D721Med (cell line): ENCODE measurements at regions not wholly inside any gene's neighbourhood (a gene's known extent, or its start where the extent isn't known, plus 50 kb on each side); places are given as distances from the start of the nearest gene placed in this dataset.
A peak's percentile ranks its signal among the peaks of the same experiment; 100 is the strongest.

Experiments used
- DNase-seq: peaks from one replicate; pipeline ENCODE4 v3.0.0; 2011; ENCODE audit warnings: low spot score; ENCODE audit not compliant: insufficient read length
- FAIRE-seq: peaks from 2 replicates; lab custom pipeline; 2011; peaks lifted over from hg19 to GRCh38; lab: Jason Lieb, UNC
- TF ChIP-seq, protein P1 (sequence below): IDR thresholded peaks from 2 replicates; pipeline ENCODE4 v1.5.1; 2012; ENCODE audit warnings: mild to moderate bottlenecking, control low read depth; ENCODE audit not compliant: insufficient read depth; ENCODE audit errors: missing control alignments

DNA sequence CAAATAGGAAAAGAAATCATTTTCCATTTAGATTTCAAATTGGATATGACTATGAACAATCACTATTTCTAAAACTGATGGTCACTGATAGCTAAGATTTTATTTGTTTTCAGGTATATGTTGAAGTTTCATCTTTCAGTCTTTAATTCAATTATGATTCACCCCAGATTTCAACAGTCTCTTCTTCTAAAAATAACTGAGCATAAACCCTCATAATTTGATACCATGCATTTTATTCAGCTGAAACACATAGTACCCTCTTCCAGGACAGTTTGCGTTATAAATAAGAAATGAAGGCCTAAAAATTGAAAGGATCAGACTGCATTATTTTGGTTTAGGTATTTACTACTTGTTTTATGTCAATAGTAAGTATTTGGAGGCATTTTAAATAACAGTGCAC, 428.5 kb upstream of the NBEA start:
- FAIRE-seq: peak; percentile 25

DNA sequence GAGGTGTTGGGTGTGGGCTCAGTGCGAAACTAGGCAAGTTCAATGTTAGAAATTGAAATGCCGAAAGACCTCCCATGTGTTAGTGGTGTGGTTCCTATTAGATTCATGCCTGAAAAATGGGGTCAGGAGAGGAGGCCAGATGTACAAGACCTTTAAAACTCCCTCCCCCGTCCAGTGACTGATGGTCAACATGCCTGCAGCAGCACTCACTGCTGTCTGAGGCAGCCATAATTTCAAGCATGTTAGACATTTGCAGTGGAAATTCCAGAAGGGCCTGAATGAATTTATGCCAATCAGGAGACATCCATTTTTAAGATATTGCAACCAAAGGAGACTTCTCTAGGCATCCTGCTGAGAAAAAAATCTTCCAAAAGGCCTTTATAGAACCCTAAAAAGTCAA, 426.9 kb upstream of the NBEA start:
- no peak for FAIRE-seq
- TF ChIP-seq, protein P1, sequence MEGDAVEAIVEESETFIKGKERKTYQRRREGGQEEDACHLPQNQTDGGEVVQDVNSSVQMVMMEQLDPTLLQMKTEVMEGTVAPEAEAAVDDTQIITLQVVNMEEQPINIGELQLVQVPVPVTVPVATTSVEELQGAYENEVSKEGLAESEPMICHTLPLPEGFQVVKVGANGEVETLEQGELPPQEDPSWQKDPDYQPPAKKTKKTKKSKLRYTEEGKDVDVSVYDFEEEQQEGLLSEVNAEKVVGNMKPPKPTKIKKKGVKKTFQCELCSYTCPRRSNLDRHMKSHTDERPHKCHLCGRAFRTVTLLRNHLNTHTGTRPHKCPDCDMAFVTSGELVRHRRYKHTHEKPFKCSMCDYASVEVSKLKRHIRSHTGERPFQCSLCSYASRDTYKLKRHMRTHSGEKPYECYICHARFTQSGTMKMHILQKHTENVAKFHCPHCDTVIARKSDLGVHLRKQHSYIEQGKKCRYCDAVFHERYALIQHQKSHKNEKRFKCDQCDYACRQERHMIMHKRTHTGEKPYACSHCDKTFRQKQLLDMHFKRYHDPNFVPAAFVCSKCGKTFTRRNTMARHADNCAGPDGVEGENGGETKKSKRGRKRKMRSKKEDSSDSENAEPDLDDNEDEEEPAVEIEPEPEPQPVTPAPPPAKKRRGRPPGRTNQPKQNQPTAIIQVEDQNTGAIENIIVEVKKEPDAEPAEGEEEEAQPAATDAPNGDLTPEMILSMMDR: no peak
- DNase-seq: no peak

More for the DNA sequence above, 428.5 kb upstream of the NBEA start:
- DNase-seq: no peak
- TF ChIP-seq, protein P1: no peak

DNA sequence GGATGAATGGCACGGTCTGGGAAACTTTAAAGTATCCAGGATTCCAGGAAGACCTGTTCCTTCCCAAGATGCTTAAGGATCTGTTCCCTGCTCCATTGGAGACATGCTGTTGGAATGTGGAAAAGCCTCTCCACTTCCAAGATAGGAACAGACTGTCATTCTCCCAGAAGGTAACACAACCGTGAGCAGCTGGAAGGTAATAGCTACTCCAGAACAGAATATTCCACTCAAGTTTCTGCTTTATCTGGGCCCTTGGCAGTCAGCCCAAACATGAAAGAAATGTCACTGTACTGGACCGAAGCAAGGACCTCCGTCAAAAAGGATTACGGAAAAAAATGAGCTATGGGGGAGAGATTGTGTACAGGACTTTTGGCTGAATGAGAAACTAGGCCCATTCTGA, 420.9 kb upstream of the NBEA start:
- TF ChIP-seq, protein P1: no peak
- no peak for DNase-seq
- no peak for FAIRE-seq

DNA sequence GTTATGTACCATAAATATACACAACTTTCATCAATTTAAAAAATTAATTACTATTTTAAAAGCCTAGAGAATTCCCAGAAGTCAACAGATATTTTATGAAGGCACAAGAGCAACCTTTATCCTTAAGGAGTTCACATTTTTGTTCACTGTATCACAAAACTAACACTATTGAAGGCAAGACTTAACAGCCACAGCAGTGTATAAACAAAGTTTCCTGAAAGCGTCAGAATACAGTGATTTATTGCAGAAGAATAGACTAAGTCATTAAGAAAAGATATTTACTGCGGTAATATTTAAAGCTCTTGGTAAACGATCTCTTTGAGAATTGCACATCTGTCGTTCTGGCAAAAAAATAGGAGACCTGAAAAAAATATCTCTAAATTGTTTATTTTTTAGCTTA, 419.3 kb upstream of the NBEA start:
- FAIRE-seq (no peak), DNase-seq (no peak)
- TF ChIP-seq, protein P1: no peak

DNA sequence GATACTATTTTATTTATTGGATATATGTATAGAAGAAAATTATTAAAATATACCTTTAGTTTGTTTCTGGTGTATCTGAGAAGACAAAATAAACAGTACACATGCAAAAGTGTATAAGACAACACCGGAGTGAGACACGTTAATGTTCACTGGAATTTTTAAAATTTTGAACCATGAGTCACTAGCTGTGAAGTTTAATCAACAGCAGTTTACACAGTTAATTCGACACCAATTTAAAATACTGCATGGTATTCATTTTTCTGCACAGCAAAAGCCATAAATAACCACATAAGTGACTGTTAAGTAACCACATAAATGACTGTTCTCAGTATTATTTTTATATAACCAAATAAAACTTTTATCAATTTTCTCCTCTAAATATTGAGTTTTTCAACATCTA, 418.7 kb upstream of the NBEA start:
- no peak for FAIRE-seq
- DNase-seq: no peak
- TF ChIP-seq, protein P1: no peak

DNA sequence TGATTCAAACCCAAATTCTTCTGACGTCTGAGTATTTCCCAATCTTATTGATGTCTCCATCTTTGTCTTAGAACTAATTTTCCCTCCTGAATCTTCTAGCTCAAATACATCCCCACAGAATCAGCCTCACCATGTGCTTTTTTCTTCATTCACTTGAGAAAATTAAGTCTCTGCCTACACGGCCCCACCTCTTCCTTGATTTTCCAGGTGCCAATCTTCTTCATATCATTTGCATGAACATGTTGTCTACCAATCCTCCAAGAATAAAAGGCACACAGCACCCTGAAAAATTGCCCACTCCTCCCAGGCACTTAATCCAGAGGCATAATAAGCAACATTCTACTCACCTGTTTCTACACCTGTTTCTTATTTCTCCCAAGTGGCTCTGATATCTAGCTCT, 408.1 kb upstream of the NBEA start:
- DNase-seq: no peak
- FAIRE-seq: no peak
- TF ChIP-seq, protein P1: no peak

DNA sequence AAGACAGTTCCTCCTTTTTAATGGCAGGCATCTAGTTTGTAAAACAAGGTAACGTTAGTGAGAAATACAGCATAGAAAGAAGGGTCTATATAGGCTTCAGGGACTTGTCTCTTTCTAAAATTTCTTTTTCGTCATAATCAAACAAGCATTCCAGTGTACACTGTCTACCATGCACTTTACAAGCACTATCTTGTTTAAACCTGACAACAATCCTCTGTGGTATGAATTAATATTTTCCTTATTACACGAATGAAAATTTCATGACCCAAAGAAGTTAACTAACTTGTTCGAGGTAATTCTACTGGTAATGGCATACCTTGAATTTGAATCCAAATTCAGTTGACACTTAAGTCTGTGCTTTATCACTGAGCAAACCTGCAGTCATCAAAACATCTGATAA, 399.7 kb upstream of the NBEA start:
- TF ChIP-seq, protein P1: no peak
- DNase-seq: no peak
- FAIRE-seq: no peak
